Kidney (tissue), 13 donors: ENCODE measurements at regions not wholly inside any gene's neighbourhood (a gene's known extent, or its start where the extent isn't known, plus 50 kb on each side); places are given as distances from the start of the nearest gene placed in this dataset.
A peak's percentile ranks its signal among the peaks of the same experiment; 100 is the strongest.
"Not testable (repeated sequence)": the region's sequence is repeated elsewhere in the genome, so short reads cannot be mapped to it uniquely, and the experiment has no call there.

ENCODE experiments used
- DNase-seq, 5 donors: peaks; one replicate each; pipeline ENCODE4 v3.0.0-alpha.2; 2013 to 2020
- FAIRE-seq: peaks from 2 replicates; lab custom pipeline; 2012; peaks lifted over from hg19 to GRCh38; lab: Jason Lieb, UNC
- H3K27ac ChIP-seq, 2 donors: one replicate each; pipeline ENCODE4 v1.7.0; 2013; ENCODE audit warnings: low read depth in 2 of 2, low read length in 2 of 2, inconsistent platforms in 1 of 2
- H3K27me3 ChIP-seq: one replicate; pipeline ENCODE4 v1.7.1; 2013; ENCODE audit warnings: low read length, inconsistent platforms; ENCODE audit not compliant: control insufficient read depth, insufficient read depth
- H3K36me3 ChIP-seq, 3 donors: one replicate each; pipeline versions ENCODE4 v1.7.0 to v1.7.1; 2013; ENCODE audit warnings: low read length in 3 of 3, control low read depth in 1 of 3, inconsistent platforms in 1 of 3; ENCODE audit not compliant: insufficient read depth in 3 of 3, control insufficient read depth in 2 of 3
- H3K4me1 ChIP-seq, 3 donors: one replicate each; pipeline versions ENCODE4 v1.7.0 to v1.7.1; 2013; ENCODE audit warnings: low read length in 3 of 3, inconsistent platforms in 1 of 3, low read depth in 1 of 3; ENCODE audit not compliant: control insufficient read depth in 2 of 3, insufficient read depth in 2 of 3
- H3K4me3 ChIP-seq, 3 donors: one replicate each; pipeline versions ENCODE4 v1.7.0 to v1.8.1; 2013; ENCODE audit warnings: low read length in 3 of 3, control low read depth in 1 of 3, inconsistent platforms in 1 of 3
- H3K9ac ChIP-seq, 3 donors: one replicate each; pipeline versions ENCODE4 v1.7.0 to v1.7.1; 2013; ENCODE audit warnings: low read length in 3 of 3, control low read depth in 1 of 3, inconsistent platforms in 1 of 3
- H3K9me3 ChIP-seq, 3 donors: one replicate each; pipeline versions ENCODE4 v1.7.0 to v1.7.1; 2013; ENCODE audit warnings: low read length in 3 of 3, control low read depth in 1 of 3, inconsistent platforms in 1 of 3; ENCODE audit not compliant: control insufficient read depth in 2 of 3, insufficient read depth in 1 of 3
- CTCF ChIP-seq: IDR thresholded peaks from 3 replicates; pipeline ENCODE4 v1.5.1; 2012; ENCODE audit warnings: mild to moderate bottlenecking, moderate library complexity, borderline replicate concordance; ENCODE audit not compliant: insufficient read depth; ENCODE audit errors: extremely low read depth
- intact Hi-C: fragments of 100-400 bp; cut with DNase I; formaldehyde crosslinking; loops from one replicate; pipeline ENCODE4 v1.11.1; 2022
- donor health status: control.
- donor health status: control.
- donor health status: control.
- donor health status: control.
- donor health status: control.
- donor health status: DM: yes; HTN: yes; CAD: no.
- donor health status: Normal renal cell carcinoma (clear cell type).

DNA sequence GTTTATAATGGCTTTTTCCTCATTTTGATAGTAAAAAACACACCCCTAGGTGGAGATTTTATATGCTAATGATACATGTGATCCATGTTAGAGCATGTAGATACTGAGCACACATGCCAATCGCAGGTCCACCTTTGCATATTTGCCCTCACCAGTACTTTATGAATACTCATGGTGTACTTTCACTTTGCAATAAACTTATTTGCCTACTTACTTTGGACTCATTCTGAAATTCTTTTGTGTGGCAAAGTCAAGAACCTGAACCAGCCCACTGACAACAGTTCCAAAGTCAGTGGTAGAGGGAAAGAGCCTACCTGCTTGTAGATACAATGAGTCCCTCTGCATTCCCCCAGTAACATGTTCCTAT, 58.5 kb upstream of the DHRS4 start:
- DNase-seq (no peak), FAIRE-seq (no peak)
- Histone ChIP-seq H3K27ac (no peak overlapping the region), H3K9ac (no peak overlapping the region), H3K36me3 (no peaks in the 10 kb centered on the region), H3K9me3 (no peaks in the 10 kb centered on the region), H3K4me1 (no peaks in the 10 kb centered on the region), H3K27me3 (no peaks in the 10 kb centered on the region), H3K4me3 (no peak overlapping the region)
- intact Hi-C loops, result no loop called here
- TF ChIP-seq CTCF, result no peak

DNA sequence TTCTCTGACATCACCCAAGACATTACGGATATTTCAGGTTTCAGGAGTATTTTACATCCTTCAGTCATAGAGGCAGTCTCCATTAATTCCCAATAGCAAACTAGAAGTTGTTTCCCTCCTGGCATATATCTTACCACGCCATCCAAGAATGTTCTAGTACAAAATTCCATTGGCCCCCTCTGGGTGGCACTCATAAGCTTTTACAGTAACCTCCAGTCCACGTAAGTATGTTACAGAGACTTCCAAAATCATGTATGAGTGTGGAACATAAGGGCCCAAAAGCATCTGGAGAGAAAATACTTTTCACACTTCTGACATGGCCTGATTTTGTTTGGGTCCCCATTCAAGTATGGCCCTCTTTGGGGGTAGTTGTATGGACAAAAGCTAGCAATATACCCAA, 58.1 kb upstream of the DHRS4 start:
- DNase-seq (peak in 1 of 5 donors; percentile 28), FAIRE-seq (no peak)
- intact Hi-C loops, result no loop called here
- no peak overlapping the region for H3K9ac ChIP-seq
- no peaks in the 10 kb centered on the region for H3K36me3 ChIP-seq
- TF ChIP-seq CTCF, result no peak
- no peaks in the 10 kb centered on the region for H3K4me1 ChIP-seq
- no peaks in the 10 kb centered on the region for H3K9me3 ChIP-seq
- H3K27ac ChIP-seq, result no peak overlapping the region
- H3K27me3 ChIP-seq, result no peaks in the 10 kb centered on the region
- no peak overlapping the region for H3K4me3 ChIP-seq

- H3K27ac ChIP-seq, result no peak overlapping the region
- H3K27me3 ChIP-seq, result no peaks in the 10 kb centered on the region
- FAIRE-seq (no peak), DNase-seq (no peak)
- no peak overlapping the region for H3K9ac ChIP-seq
- H3K9me3 ChIP-seq, result no peaks in the 10 kb centered on the region
- intact Hi-C loops, result no loop called here
- no peak overlapping the region for H3K4me3 ChIP-seq
- H3K36me3 ChIP-seq, result no peaks in the 10 kb centered on the region
- no peaks in the 10 kb centered on the region for H3K4me1 ChIP-seq
- no peak for TF ChIP-seq CTCF
These were observed 56.9 kb upstream of the DHRS4 start for GRCh38 chr14:23896609-23897153.

DNA sequence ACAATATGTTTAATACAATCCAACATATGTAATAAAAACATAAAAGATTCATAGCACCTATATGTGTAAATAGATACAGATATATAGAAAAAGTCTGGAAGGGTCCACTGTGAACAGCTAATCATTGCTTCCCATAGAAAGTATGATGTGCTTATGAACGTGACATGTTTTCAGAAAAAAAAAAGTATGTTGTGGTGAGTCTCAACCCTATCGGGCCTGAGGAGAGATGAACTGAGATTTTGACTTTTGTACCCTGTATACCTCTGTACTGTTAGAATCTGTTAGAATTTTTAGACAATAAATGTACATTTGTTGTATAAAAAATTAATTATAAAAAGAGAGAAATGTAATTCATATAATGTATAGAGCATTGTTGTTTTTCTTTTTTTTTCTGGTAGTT, 56.3 kb upstream of the DHRS4 start:
- DNase-seq, H3K27me3 ChIP-seq, H3K27ac ChIP-seq, FAIRE-seq, H3K4me1 ChIP-seq, intact Hi-C loops, H3K9me3 ChIP-seq, H3K9ac ChIP-seq, H3K4me3 ChIP-seq, H3K36me3 ChIP-seq: not testable (repeated sequence)

GRCh38 chr14:23898359-23898758, 55.2 kb upstream of the DHRS4 start:
- H3K27ac ChIP-seq, FAIRE-seq, H3K9me3 ChIP-seq, H3K4me3 ChIP-seq, intact Hi-C loops, H3K36me3 ChIP-seq, H3K27me3 ChIP-seq, DNase-seq, H3K4me1 ChIP-seq, H3K9ac ChIP-seq: not testable (repeated sequence)
